Activated CD8-positive, alpha-beta T cell treated with anti-CD3 and anti-CD28 coated beads for 36 hours (primary cell): ENCODE measurements at regions not wholly inside any gene's neighbourhood (a gene's known extent, or its start where the extent isn't known, plus 50 kb on each side); places are given as distances from the start of the nearest gene placed in this dataset.

Source experiments
- ATAC-seq: fragments of 200-7000 bp; cut with Tn5 transposase; one replicate; pipeline ENCODE4 v1.10.0; 2021; ENCODE audit warnings: mild to moderate bottlenecking, moderate library complexity
- CTCF ChIA-PET: fragments of 350-600 bp; sonication (Branson Sonifier 250); formaldehyde crosslinking; loops from one replicate; lab custom pipeline; 2021; ENCODE audit warnings: antibody characterized with exemption; lab: Charles Lee
- POLR2A ChIA-PET: fragments of 350-600 bp; sonication (Branson Sonifier 250); formaldehyde crosslinking; loops from one replicate; lab custom pipeline; 2021; ENCODE audit warnings: antibody characterized with exemption; lab: Charles Lee
- DNase-seq: peaks from one replicate; pipeline ENCODE4 v3.0.0-alpha.2; 2020
- H3K27ac Mint-ChIP-seq: one replicate; pipeline ENCODE4 v1.8.0; 2021; ENCODE audit warnings: mild to moderate bottlenecking, mixed read lengths
- H3K27me3 Mint-ChIP-seq: one replicate; pipeline ENCODE4 v1.8.0; 2021; ENCODE audit warnings: mixed read lengths
- H3K36me3 Mint-ChIP-seq: one replicate; pipeline ENCODE4 v1.8.0; 2021; ENCODE audit warnings: low read depth, mixed read lengths
- H3K4me1 Mint-ChIP-seq: one replicate; pipeline ENCODE4 v1.8.0; 2021; ENCODE audit warnings: low read depth, mixed read lengths
- H3K4me3 Mint-ChIP-seq: one replicate; pipeline ENCODE4 v1.8.0; 2021; ENCODE audit warnings: mild to moderate bottlenecking, moderate library complexity, mixed read lengths
- H3K9me3 Mint-ChIP-seq: one replicate; pipeline ENCODE4 v1.8.0; 2021; ENCODE audit warnings: mixed read lengths
- intact Hi-C: fragments of 100-400 bp; cut with micrococcal nuclease; formaldehyde crosslinking; loops from one replicate; pipeline ENCODE4 v1.10.0; 2022
- TF ChIP-seq, protein P1 (sequence below): fragments of 200-600 bp; IDR thresholded peaks from one replicate; pipeline ENCODE4 v1.8.0; 2022; ENCODE audit warnings: antibody characterized with exemption, mild to moderate bottlenecking

- Mint-ChIP-seq H3K27me3 (peaks cover 3% of the 10 kb centered on the region), H3K4me3 (no peak overlapping the region), H3K4me1 (no peaks in the 10 kb centered on the region), H3K9me3 (no peaks in the 10 kb centered on the region), H3K27ac (no peak overlapping the region), H3K36me3 (no peaks in the 10 kb centered on the region)
- intact Hi-C loops: no loop called here
- DNase-seq (no peak), ATAC-seq (no peak)
- TF ChIP-seq, protein P1, sequence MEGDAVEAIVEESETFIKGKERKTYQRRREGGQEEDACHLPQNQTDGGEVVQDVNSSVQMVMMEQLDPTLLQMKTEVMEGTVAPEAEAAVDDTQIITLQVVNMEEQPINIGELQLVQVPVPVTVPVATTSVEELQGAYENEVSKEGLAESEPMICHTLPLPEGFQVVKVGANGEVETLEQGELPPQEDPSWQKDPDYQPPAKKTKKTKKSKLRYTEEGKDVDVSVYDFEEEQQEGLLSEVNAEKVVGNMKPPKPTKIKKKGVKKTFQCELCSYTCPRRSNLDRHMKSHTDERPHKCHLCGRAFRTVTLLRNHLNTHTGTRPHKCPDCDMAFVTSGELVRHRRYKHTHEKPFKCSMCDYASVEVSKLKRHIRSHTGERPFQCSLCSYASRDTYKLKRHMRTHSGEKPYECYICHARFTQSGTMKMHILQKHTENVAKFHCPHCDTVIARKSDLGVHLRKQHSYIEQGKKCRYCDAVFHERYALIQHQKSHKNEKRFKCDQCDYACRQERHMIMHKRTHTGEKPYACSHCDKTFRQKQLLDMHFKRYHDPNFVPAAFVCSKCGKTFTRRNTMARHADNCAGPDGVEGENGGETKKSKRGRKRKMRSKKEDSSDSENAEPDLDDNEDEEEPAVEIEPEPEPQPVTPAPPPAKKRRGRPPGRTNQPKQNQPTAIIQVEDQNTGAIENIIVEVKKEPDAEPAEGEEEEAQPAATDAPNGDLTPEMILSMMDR: no peak
- ChIA-PET CTCF (interaction anchor here (0.6 kb wide), 1 partner anchor 558 kb away, joined by 3 read pairs; no protein-coding TSS in a partner anchor), POLR2A (interaction anchor here (1.0 kb wide), 1 partner anchor 14 kb away, joined by 5 read pairs; no protein-coding TSS in a partner anchor)
Measured at GRCh38 chr18:73901151-73901550, 246.5 kb downstream of the FBXO15 start.

GRCh38 chr18:73900106-73900835 lies 247.4 kb downstream of the FBXO15 start:
- TF ChIP-seq, protein P1: no peak
- Mint-ChIP-seq H3K4me1 (no peaks in the 10 kb centered on the region), H3K36me3 (no peaks in the 10 kb centered on the region), H3K9me3 (no peaks in the 10 kb centered on the region), H3K27me3 (peaks cover 3% of the 10 kb centered on the region), H3K4me3 (no peak overlapping the region), H3K27ac (no peak overlapping the region)
- no peak for ATAC-seq
- ChIA-PET POLR2A (interaction anchor here (1.0 kb wide), 1 partner anchor 15 kb away, joined by 5 read pairs; no protein-coding TSS in a partner anchor), CTCF (no interaction called here)
- DNase-seq: no peak
- intact Hi-C loops: no loop called here

DNA sequence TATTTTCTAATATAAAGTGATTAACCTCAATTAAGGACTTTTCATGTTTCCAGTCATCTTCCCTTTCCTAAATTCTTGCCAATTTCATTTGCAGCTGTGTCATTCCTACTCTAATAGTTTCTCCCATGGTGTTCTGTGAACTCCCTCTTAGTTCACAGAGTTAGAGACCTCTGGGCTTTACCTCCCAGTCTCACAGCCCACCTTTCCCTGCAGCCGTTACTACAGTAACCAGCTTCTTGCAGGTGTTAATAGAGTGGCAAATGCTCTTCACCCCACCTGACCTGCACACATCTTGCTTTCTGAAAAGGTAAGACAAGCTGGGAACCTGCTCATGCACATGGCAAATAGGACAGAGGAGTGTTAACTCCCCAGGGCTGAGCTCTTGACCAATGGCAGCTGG lies 250.1 kb downstream of the FBXO15 start:
- intact Hi-C loops: no loop called here
- no peak for DNase-seq
- Mint-ChIP-seq H3K27ac (no peak overlapping the region), H3K27me3 (no peaks in the 10 kb centered on the region), H3K36me3 (no peaks in the 10 kb centered on the region), H3K4me3 (no peak overlapping the region), H3K9me3 (no peaks in the 10 kb centered on the region), H3K4me1 (no peaks in the 10 kb centered on the region)
- TF ChIP-seq, protein P1: no peak
- CTCF ChIA-PET: interaction anchor here (0.7 kb wide), 1 partner anchor 9 kb away, joined by 3 read pairs; no protein-coding TSS in a partner anchor
- ATAC-seq: no peak
- POLR2A ChIA-PET: no interaction called here

DNA sequence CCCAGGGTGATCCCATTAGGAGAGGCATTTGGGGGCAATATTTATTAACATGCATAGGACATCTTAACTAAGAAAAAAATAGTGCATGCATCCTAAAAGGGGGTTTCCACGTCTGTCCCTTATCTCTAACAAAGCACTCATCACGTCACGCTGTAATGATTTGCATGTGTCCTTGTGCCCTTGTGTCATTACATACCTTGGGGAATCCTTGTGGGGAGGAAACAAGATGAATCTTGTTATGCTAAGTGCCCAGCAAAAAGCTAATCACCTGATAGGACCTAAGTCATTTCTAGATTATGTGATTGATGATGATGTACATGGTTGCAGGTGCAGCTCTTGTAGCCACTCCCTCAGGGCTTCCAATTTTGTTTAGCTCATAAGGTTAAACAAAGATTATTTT lies 250.9 kb downstream of the FBXO15 start:
- no peak for ATAC-seq
- CTCF ChIA-PET: no interaction called here
- no peaks in the 10 kb centered on the region for H3K36me3 Mint-ChIP-seq

DNA sequence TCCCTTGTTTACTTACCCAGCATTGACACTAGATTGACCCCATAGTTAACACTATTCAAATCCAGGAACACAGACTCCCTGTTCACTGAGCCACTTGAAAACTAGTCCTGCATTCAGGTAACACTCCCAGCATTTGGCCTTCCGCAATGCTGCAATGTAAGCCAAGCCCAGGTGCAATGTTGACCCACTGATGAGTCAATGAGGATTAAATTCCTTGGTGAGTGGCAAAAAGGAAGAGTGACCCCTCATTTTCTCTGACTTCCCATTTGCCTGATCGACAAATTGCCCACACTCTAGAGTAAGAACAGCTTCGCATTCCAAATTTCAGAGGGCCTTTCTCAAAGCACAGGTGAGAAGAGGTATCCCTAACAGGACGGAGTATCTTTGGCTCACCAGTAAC lies 251.9 kb downstream of the FBXO15 start:
- H3K4me1 Mint-ChIP-seq: no peaks in the 10 kb centered on the region
- no peaks in the 10 kb centered on the region for H3K27me3 Mint-ChIP-seq
- intact Hi-C loops: no loop called here
- POLR2A ChIA-PET: no interaction called here
- no peak overlapping the region for H3K4me3 Mint-ChIP-seq
- H3K9me3 Mint-ChIP-seq: no peaks in the 10 kb centered on the region
- H3K36me3 Mint-ChIP-seq: no peaks in the 10 kb centered on the region
- ATAC-seq (no peak), DNase-seq (no peak)
- CTCF ChIA-PET: no interaction called here
- TF ChIP-seq, protein P1: no peak
- no peak overlapping the region for H3K27ac Mint-ChIP-seq

More for the DNA sequence above, 250.9 kb downstream of the FBXO15 start:
- H3K4me3 Mint-ChIP-seq: no peak overlapping the region
- no peak overlapping the region for H3K27ac Mint-ChIP-seq
- no peaks in the 10 kb centered on the region for H3K4me1 Mint-ChIP-seq
- intact Hi-C loops: no loop called here
- POLR2A ChIA-PET: no interaction called here
- TF ChIP-seq, protein P1: no peak
- no peaks in the 10 kb centered on the region for H3K9me3 Mint-ChIP-seq
- DNase-seq: no peak
- no peaks in the 10 kb centered on the region for H3K27me3 Mint-ChIP-seq
